ENCODE measurements at regions not wholly inside any gene's neighbourhood (a gene's known extent, or its start where the extent isn't known, plus 50 kb on each side); places are given as distances from the start of the nearest gene placed in this dataset.

DNA sequence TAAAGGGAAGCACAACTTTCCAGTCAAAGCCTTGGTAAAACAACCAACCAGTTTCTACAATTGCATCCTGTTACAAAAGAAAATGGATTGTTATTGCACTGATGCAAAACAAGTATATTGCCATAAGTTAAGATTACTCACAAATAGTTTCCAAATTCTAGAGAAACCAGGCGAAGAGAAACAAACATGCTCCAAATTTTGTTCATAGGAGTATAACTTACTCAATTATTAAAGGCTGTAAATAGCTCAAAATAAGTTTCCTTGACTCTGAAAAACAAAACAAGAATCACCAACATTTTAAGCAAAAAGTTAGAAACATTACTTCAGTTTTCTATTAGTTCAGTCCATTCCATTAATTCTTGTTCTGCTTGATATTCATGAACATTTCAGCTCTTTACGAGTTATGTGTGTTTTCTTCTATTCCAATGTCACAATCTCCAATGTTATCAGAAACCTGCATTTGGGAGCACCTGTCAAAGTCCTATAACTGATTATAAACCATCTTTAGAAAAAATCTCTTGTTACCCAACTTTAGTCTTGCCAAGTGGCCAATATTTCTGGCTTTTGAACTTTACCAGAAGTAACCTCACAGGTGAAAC is 137.9 kb upstream of the THBS2 start:
- DNase-seq (ENCODE audit: insufficient read length, low spot score) (no peak), FAIRE-seq (no peak)
- TF ChIP-seq POLR2AphosphoS5 (IDR thresholded peaks at IDR 0.05; ENCODE audit: low read depth, low read length) (no peak), POU2F2 (IDR thresholded peaks at IDR 0.05; ENCODE audit: low read depth, low read length) (no peak), PAX5 (IDR thresholded peaks at IDR 0.05; ENCODE audit: insufficient read depth, low read length, severe bottlenecking) (no peak), POLR2A (IDR thresholded peaks at IDR 0.05; ENCODE audit: low read depth, low read length) (no peak), SPI1 (IDR thresholded peaks at IDR 0.05; ENCODE audit: low read depth, low read length) (no peak)

DNA sequence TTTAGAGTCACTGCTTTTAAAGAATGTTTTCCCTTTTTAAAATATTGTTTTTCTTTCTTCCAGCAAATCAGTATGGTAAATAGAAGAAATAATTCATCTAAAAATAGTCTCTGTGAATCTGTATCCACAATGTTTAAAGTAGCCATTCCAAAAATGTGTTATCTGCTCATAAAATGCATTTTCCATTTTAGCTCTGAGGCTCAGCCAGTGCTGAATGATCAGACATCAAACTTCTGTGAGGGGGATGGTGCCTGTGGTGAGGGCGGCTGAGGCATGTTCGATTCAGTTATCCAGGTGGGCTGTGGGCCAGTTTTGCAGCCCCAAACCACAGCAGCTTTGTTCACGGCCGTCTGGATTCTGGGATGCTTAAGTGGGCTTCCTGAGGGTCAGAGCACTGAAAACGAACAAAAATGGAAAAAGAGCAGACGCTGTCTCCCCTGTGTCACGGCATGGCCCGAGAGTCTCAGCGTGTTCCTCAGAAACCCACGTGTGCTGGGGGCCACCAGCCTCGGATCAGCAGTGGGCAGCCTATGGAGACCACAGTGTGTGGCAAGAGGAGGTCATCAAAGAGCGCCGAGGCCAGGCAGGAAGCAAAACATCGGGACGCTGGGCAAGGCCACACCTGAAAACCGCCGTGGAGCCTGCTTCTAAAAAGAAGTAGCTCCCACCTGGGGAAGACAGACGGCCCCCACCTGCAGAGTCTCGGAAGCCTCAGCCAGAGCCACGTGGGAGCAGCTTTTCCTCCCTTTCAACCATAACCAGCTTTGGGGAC is 134.9 kb upstream of the THBS2 start:
- DNase-seq (ENCODE audit: insufficient read length, low spot score) (no peak), FAIRE-seq (no peak)
- TF ChIP-seq SPI1 (IDR thresholded peaks at IDR 0.05; ENCODE audit: low read depth, low read length) = no peak
- no peak for TF ChIP-seq POU2F2 (IDR thresholded peaks at IDR 0.05; ENCODE audit: low read depth, low read length)
- TF ChIP-seq PAX5 (IDR thresholded peaks at IDR 0.05; ENCODE audit: insufficient read depth, low read length, severe bottlenecking) = no peak
- TF ChIP-seq POLR2AphosphoS5 (IDR thresholded peaks at IDR 0.05; ENCODE audit: low read depth, low read length) = no peak
- TF ChIP-seq TAF1 (IDR thresholded peaks at IDR 0.05; ENCODE audit: low read depth, low read length) = no peak
- no peak for TF ChIP-seq POLR2A (IDR thresholded peaks at IDR 0.05; ENCODE audit: low read depth, low read length)

DNA sequence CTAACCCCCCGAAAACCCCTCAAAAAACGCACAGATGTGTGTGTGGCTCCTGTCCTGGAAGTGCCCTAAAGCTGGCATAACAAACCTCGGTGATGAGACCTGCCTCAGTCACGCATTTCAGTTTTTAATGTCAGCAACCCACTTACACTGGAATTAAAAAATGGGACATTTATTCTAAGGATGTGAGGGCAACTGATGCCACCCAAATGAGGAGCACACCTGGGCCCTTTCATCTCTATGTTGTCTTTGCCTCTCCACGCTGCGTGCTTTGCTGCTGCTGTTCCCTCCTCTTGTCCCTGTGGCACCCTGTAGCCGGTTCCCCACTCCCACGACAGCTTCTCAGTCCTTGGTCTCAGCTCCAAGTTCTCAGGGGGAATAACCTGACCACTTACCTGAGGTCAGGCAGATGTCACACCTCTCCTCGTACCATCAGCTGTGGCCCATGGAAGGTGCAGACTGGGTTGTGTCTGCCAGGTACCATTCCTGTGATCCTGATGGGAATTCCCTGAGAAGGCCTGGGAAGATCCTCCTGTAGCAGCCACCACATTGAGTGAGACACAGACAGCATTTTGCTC is 134.2 kb upstream of the THBS2 start:
- DNase-seq (ENCODE audit: insufficient read length, low spot score) (no peak), FAIRE-seq (no peak)
- TF ChIP-seq POLR2A (IDR thresholded peaks at IDR 0.05; ENCODE audit: low read depth, low read length) (no peak), PAX5 (IDR thresholded peaks at IDR 0.05; ENCODE audit: insufficient read depth, low read length, severe bottlenecking) (no peak), POLR2AphosphoS5 (IDR thresholded peaks at IDR 0.05; ENCODE audit: low read depth, low read length) (no peak), SPI1 (IDR thresholded peaks at IDR 0.05; ENCODE audit: low read depth, low read length) (no peak), TAF1 (IDR thresholded peaks at IDR 0.05; ENCODE audit: low read depth, low read length) (no peak), POU2F2 (IDR thresholded peaks at IDR 0.05; ENCODE audit: low read depth, low read length) (no peak)

DNA sequence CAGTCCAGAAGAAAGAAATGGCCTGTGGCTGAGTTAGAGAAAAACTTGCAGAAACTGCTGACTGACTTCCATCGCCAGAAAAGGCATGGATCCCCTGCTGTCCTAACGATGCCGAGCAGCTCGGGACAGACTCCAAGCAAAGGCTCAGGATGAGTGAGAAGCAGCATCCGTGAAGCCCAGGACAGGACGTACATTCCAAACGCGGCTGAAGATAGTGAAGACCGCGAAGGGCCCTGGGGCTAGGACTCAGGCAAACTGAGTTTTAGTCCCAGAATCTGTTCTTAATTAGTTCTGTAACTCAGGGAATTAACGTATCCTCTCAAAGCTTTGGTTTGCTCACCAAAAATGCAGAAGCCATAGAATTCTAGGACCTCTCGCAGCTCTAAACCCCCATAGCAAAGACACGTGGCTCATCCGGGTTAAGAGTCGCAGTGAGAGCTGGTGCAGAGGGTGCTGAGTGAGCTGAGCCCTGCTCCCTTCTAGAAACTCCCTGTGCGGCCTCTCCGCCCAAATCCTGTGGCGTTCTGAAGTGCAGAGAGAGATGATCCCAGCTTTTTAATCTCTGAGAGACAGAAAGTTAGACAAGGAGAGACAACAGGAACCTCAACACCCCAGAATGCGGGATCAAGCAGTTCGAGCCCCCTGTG is 132.9 kb upstream of the THBS2 start:
- FAIRE-seq (no peak), DNase-seq (ENCODE audit: insufficient read length, low spot score) (no peak)
- no peak for TF ChIP-seq POLR2A (IDR thresholded peaks at IDR 0.05; ENCODE audit: low read depth, low read length)
- no peak for TF ChIP-seq SPI1 (IDR thresholded peaks at IDR 0.05; ENCODE audit: low read depth, low read length)
- no peak for TF ChIP-seq POU2F2 (IDR thresholded peaks at IDR 0.05; ENCODE audit: low read depth, low read length)
- TF ChIP-seq PAX5 (IDR thresholded peaks at IDR 0.05; ENCODE audit: insufficient read depth, low read length, severe bottlenecking) = no peak
- no peak for TF ChIP-seq POLR2AphosphoS5 (IDR thresholded peaks at IDR 0.05; ENCODE audit: low read depth, low read length)
- TF ChIP-seq TAF1 (IDR thresholded peaks at IDR 0.05; ENCODE audit: low read depth, low read length) = no peak

DNA sequence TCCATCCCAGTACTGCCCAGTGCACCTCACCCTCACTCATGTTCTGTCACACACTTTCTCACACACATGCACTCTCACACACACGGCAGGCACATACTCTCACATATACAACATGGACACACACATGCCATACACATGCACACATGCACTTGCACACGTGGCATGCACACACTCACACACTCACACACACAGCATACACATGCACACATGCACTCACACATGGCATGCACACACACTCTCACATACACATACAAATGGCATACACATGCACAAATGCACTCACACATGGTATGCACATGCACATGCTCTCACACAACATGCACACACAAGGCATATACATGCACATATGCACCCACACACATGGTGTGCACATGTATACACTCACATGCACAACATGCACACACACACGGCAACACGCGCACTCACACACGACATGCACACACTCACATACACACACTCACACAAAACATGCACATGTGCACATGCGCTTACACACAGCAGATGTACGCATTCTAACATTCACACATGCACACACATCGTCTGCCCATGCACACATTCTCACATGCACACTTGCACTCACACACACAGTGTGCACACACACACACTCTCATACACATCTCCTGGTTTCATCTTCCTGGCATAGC is 131.7 kb upstream of the THBS2 start:
- TF ChIP-seq POLR2A (IDR thresholded peaks at IDR 0.05; ENCODE audit: low read depth, low read length) (no peak), POLR2AphosphoS5 (IDR thresholded peaks at IDR 0.05; ENCODE audit: low read depth, low read length) (no peak)
- DNase-seq (ENCODE audit: insufficient read length, low spot score) (no peak), FAIRE-seq (peak; percentile 67)

DNA sequence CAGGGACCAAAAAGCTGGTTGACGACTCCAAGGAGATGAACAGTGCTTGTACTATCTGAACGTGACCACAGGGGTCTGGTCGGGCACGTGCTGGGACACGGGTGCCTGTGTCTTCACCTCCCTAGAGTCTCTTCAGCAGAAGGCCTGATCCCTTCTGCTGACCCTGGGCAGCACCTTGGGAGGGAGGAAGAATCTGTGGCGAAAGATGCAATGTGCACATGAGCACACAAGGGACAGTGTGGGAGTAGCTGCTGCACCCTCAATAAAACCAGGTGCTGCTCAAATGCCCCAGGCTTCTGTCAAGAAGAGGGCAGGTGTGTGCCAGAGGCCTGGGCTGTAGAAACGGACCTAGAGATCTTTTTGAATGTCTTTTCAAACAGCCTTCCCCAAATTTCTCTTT is 130.6 kb upstream of the THBS2 start:
- no peak for FAIRE-seq
- TF ChIP-seq SPI1 (IDR thresholded peaks at IDR 0.05; ENCODE audit: low read depth, low read length) = no peak
- TF ChIP-seq POLR2A (IDR thresholded peaks at IDR 0.05; ENCODE audit: low read depth, low read length) = no peak
- no peak for TF ChIP-seq PAX5 (IDR thresholded peaks at IDR 0.05; ENCODE audit: insufficient read depth, low read length, severe bottlenecking)
- TF ChIP-seq POU2F2 (IDR thresholded peaks at IDR 0.05; ENCODE audit: low read depth, low read length) = no peak
- no peak for TF ChIP-seq POLR2AphosphoS5 (IDR thresholded peaks at IDR 0.05; ENCODE audit: low read depth, low read length)
- TF ChIP-seq TAF1 (IDR thresholded peaks at IDR 0.05; ENCODE audit: low read depth, low read length) = no peak
- no peak for DNase-seq (ENCODE audit: insufficient read length, low spot score)

DNA sequence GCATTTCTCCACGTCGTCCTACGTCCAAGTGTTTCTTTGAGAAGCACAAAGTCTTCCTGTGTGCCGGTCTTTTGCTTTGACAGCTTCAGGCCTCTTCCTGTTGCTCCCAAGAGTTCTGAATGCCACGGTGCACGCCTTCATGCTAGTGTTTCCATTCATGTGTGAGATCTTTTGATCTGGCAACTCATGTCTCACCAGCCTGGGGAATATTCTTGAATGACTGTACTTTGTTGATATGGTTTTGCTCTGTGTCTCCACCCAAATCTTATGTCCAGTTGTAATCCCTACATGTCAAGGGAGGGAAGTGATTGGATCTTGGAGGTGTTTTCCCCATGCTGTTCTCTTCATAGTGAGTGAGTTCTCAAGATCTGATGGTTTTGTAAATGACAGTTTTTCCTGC is 129.6 kb upstream of the THBS2 start:
- no peak for FAIRE-seq
- TF ChIP-seq POU2F2 (IDR thresholded peaks at IDR 0.05; ENCODE audit: low read depth, low read length) = no peak
- TF ChIP-seq PAX5 (IDR thresholded peaks at IDR 0.05; ENCODE audit: insufficient read depth, low read length, severe bottlenecking) = no peak
- DNase-seq (ENCODE audit: insufficient read length, low spot score) = no peak

DNA sequence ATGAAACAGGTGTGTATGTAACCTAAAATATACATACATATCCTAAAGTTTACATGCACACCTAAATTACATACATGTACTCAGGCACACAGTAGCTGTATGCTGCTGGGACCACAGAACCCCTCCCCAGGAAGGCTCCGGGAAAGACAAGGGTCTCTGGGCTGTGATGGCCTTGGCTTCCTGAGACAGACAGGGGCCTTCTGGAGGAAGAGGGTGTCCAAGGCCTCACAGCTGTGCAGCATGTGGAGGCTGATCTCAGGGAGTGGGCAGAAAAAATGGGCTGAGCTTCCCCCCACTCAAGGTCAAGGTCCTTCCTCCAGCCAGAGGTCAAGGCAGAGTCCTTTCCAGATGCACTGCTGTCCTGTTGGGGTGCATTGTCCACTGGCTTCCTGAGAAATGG is 129.1 kb upstream of the THBS2 start:
- DNase-seq (ENCODE audit: insufficient read length, low spot score) (no peak), FAIRE-seq (no peak)
- TF ChIP-seq POU2F2 (IDR thresholded peaks at IDR 0.05; ENCODE audit: low read depth, low read length) (no peak), PAX5 (IDR thresholded peaks at IDR 0.05; ENCODE audit: insufficient read depth, low read length, severe bottlenecking) (no peak), POLR2AphosphoS5 (IDR thresholded peaks at IDR 0.05; ENCODE audit: low read depth, low read length) (no peak), SPI1 (IDR thresholded peaks at IDR 0.05; ENCODE audit: low read depth, low read length) (no peak), POLR2A (IDR thresholded peaks at IDR 0.05; ENCODE audit: low read depth, low read length) (no peak), TAF1 (IDR thresholded peaks at IDR 0.05; ENCODE audit: low read depth, low read length) (no peak)

DNA sequence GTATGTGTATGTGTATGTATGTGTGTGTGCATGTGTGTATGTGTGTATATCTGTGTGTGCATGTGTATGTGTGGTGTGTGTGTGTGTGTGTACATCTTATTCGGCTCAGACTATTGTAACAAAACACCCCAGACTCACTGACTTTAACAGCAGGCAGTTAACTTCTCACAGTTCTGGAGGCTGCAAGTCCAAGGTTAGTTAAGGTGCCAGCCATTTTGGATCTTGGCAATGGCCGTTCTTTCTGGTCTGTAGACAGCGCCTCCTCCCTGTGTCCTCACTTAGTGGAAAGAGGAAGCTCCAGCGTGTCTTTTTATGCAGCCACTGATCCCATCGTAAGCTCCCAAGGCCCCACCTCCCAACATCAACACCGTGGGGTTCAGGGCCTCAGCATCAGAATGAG is 128.3 kb upstream of the THBS2 start:
- DNase-seq (ENCODE audit: insufficient read length, low spot score) (no peak), FAIRE-seq (no peak)
- no peak for TF ChIP-seq TAF1 (IDR thresholded peaks at IDR 0.05; ENCODE audit: low read depth, low read length)
- TF ChIP-seq PAX5 (IDR thresholded peaks at IDR 0.05; ENCODE audit: insufficient read depth, low read length, severe bottlenecking) = no peak
